Liver (tissue), 3 donors: ENCODE measurements at regions not wholly inside any gene's neighbourhood (a gene's known extent, or its start where the extent isn't known, plus 50 kb on each side); places are given as distances from the start of the nearest gene placed in this dataset.

Source experiments
- EGR1 ChIP-seq, 2 donors: IDR thresholded peaks; 2 replicates each; pipeline ENCODE4 v1.6.1; 2016 to 2018; ENCODE audit warnings: antibody characterized with exemption in 2 of 2, low read depth in 2 of 2
- FOXA1 ChIP-seq: IDR thresholded peaks from 2 replicates; pipeline ENCODE4 v1.6.1; 2016; ENCODE audit warnings: antibody characterized with exemption
- GABPA ChIP-seq, 2 donors: IDR thresholded peaks in 1 of 2; conservative IDR thresholded peaks in 1 of 2; 2 replicates each; pipeline ENCODE4 v1.6.1; 2016; ENCODE audit warnings: antibody characterized with exemption in 2 of 2, mild to moderate bottlenecking in 1 of 2, moderate library complexity in 1 of 2
- HNF4A ChIP-seq, 2 donors: conservative IDR thresholded peaks; 2 replicates each; pipeline ENCODE4 v1.6.1; 2016; ENCODE audit warnings: antibody characterized with exemption in 2 of 2, mild to moderate bottlenecking in 2 of 2
- JUND ChIP-seq, 2 donors: IDR thresholded peaks; 2 replicates each; pipeline ENCODE4 v1.6.1; 2016; ENCODE audit warnings: antibody characterized with exemption in 2 of 2
- RAD21 ChIP-seq, 2 donors: IDR thresholded peaks; 2 replicates each; pipeline ENCODE4 v1.6.1; 2016; ENCODE audit warnings: antibody characterized with exemption in 2 of 2, mild to moderate bottlenecking in 2 of 2
- RXRA ChIP-seq, 2 donors: IDR thresholded peaks; 2 replicates each; pipeline ENCODE4 v1.6.1; 2017 to 2018; ENCODE audit warnings: antibody characterized with exemption in 2 of 2, mild to moderate bottlenecking in 1 of 2
- TAF1 ChIP-seq: conservative IDR thresholded peaks from 2 replicates; pipeline ENCODE4 v1.6.1; 2016; ENCODE audit warnings: antibody characterized with exemption, mild to moderate bottlenecking
- YY1 ChIP-seq: IDR thresholded peaks from 2 replicates; pipeline ENCODE4 v1.6.1; 2016; ENCODE audit warnings: antibody characterized with exemption, mild to moderate bottlenecking
- TF ChIP-seq, protein P1 (sequence below): fragments of 150-350 bp; IDR thresholded peaks from 2 replicates; pipeline ENCODE4 v1.5.1; 2017; ENCODE audit warnings: improper control_type of control experiment, low read depth, low read length; ENCODE audit not compliant: missing input control
- TF ChIP-seq, protein P2 (sequence below): IDR thresholded peaks from 2 replicates; pipeline ENCODE4 v1.6.1; 2016; ENCODE audit warnings: antibody characterized with exemption
- TF ChIP-seq, protein P3 (sequence below): IDR thresholded peaks from 2 replicates; pipeline ENCODE4 v1.6.1; 2016; ENCODE audit warnings: antibody characterized with exemption
- TF ChIP-seq, protein P4 (sequence below): IDR thresholded peaks from 2 replicates; pipeline ENCODE4 v1.6.1; 2016; ENCODE audit warnings: antibody characterized with exemption, mild to moderate bottlenecking
- TF ChIP-seq, protein P5 (sequence below): IDR thresholded peaks from 2 replicates; pipeline ENCODE4 v1.6.1; 2016; ENCODE audit warnings: antibody characterized with exemption
- donor health status: healthy.
- donor health status: healthy.

DNA sequence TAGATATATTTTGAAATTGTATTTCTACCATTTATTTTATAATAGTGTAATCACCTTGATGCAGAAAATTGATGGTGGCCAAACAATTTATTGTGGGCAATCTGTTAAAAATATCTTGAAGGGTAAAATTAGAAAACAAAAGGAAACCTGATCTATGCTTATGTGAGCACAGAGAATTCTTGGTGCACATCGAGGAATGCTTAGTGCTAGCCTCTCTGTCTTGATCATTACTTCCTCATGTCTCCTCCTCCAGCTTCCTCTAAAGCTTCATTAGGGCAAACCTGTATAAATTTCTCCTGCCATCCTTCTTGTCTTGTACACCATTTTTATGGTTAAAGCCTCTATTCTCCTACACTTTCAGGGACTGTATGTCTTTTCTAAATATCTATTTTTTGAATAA, 725.8 kb downstream of the RAPGEF2 start:
- TF ChIP-seq, protein P1, sequence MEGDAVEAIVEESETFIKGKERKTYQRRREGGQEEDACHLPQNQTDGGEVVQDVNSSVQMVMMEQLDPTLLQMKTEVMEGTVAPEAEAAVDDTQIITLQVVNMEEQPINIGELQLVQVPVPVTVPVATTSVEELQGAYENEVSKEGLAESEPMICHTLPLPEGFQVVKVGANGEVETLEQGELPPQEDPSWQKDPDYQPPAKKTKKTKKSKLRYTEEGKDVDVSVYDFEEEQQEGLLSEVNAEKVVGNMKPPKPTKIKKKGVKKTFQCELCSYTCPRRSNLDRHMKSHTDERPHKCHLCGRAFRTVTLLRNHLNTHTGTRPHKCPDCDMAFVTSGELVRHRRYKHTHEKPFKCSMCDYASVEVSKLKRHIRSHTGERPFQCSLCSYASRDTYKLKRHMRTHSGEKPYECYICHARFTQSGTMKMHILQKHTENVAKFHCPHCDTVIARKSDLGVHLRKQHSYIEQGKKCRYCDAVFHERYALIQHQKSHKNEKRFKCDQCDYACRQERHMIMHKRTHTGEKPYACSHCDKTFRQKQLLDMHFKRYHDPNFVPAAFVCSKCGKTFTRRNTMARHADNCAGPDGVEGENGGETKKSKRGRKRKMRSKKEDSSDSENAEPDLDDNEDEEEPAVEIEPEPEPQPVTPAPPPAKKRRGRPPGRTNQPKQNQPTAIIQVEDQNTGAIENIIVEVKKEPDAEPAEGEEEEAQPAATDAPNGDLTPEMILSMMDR, result no peak
- TF ChIP-seq TAF1 (no peak), RAD21 (IDR thresholded peaks at IDR 0.05) (no peak), GABPA (IDR thresholded peaks at IDR 0.05 in 1 of 2, conservative IDR thresholded peaks at IDR 0.05 in 1 of 2) (no peak), RXRA (IDR thresholded peaks at IDR 0.05) (no peak), HNF4A (conservative IDR thresholded peaks at IDR 0.05) (no peak), YY1 (no peak), JUND (IDR thresholded peaks at IDR 0.05) (no peak), EGR1 (IDR thresholded peaks at IDR 0.05; ENCODE audit: low read depth in 2 of 2) (no peak), FOXA1 (no peak)
- TF ChIP-seq, protein P2, sequence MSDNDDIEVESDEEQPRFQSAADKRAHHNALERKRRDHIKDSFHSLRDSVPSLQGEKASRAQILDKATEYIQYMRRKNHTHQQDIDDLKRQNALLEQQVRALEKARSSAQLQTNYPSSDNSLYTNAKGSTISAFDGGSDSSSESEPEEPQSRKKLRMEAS, result no peak
- TF ChIP-seq, protein P3, sequence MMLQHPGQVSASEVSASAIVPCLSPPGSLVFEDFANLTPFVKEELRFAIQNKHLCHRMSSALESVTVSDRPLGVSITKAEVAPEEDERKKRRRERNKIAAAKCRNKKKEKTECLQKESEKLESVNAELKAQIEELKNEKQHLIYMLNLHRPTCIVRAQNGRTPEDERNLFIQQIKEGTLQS, result no peak
- TF ChIP-seq, protein P4, sequence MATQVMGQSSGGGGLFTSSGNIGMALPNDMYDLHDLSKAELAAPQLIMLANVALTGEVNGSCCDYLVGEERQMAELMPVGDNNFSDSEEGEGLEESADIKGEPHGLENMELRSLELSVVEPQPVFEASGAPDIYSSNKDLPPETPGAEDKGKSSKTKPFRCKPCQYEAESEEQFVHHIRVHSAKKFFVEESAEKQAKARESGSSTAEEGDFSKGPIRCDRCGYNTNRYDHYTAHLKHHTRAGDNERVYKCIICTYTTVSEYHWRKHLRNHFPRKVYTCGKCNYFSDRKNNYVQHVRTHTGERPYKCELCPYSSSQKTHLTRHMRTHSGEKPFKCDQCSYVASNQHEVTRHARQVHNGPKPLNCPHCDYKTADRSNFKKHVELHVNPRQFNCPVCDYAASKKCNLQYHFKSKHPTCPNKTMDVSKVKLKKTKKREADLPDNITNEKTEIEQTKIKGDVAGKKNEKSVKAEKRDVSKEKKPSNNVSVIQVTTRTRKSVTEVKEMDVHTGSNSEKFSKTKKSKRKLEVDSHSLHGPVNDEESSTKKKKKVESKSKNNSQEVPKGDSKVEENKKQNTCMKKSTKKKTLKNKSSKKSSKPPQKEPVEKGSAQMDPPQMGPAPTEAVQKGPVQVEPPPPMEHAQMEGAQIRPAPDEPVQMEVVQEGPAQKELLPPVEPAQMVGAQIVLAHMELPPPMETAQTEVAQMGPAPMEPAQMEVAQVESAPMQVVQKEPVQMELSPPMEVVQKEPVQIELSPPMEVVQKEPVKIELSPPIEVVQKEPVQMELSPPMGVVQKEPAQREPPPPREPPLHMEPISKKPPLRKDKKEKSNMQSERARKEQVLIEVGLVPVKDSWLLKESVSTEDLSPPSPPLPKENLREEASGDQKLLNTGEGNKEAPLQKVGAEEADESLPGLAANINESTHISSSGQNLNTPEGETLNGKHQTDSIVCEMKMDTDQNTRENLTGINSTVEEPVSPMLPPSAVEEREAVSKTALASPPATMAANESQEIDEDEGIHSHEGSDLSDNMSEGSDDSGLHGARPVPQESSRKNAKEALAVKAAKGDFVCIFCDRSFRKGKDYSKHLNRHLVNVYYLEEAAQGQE, result no peak
- TF ChIP-seq, protein P5, sequence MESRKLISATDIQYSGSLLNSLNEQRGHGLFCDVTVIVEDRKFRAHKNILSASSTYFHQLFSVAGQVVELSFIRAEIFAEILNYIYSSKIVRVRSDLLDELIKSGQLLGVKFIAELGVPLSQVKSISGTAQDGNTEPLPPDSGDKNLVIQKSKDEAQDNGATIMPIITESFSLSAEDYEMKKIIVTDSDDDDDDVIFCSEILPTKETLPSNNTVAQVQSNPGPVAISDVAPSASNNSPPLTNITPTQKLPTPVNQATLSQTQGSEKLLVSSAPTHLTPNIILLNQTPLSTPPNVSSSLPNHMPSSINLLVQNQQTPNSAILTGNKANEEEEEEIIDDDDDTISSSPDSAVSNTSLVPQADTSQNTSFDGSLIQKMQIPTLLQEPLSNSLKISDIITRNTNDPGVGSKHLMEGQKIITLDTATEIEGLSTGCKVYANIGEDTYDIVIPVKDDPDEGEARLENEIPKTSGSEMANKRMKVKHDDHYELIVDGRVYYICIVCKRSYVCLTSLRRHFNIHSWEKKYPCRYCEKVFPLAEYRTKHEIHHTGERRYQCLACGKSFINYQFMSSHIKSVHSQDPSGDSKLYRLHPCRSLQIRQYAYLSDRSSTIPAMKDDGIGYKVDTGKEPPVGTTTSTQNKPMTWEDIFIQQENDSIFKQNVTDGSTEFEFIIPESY, result no peak
